H1 (cell line): ENCODE measurements at regions not wholly inside any gene's neighbourhood (a gene's known extent, or its start where the extent isn't known, plus 50 kb on each side); places are given as distances from the start of the nearest gene placed in this dataset.
A peak's percentile ranks its signal among the peaks of the same experiment; 100 is the strongest.

Source experiments
- CTCF ChIA-PET: fragments of 300-600 bp; sonication (Branson Sonifier 250); formaldehyde crosslinking; loops from one replicate; lab custom pipeline; 2021; ENCODE audit not compliant: partially characterized antibody; lab: Charles Lee
- POLR2A ChIA-PET: fragments of 300-600 bp; sonication (Branson Sonifier 250); formaldehyde crosslinking; loops from one replicate; lab custom pipeline; 2021; ENCODE audit warnings: inconsistent platforms; ENCODE audit not compliant: partially characterized antibody; lab: Charles Lee
- DNase-seq, 2 experiments: peaks; one replicate each; pipeline versions ENCODE4 v3.0.0 to v3.0.0-alpha.2; 2010 to 2022; ENCODE audit warnings: low spot score in 2 of 2, low read depth in 1 of 2, mixed read lengths in 1 of 2
- FAIRE-seq: peaks from 2 replicates; lab custom pipeline; 2011; peaks lifted over from hg19 to GRCh38; lab: Jason Lieb, UNC
- H2AFZ ChIP-seq: 2 replicates; pipeline ENCODE4 v1.8.1; 2012; ENCODE audit warnings: low read length, inconsistent platforms
- H2AK5ac ChIP-seq: 2 replicates; pipeline ENCODE4 v1.6.1; 2013; ENCODE audit warnings: low read depth, low read length
- H2BK120ac ChIP-seq: replicated peaks from 2 replicates; pipeline ENCODE3; 2013; ENCODE audit warnings: low read depth, low read length, inconsistent platforms
- H2BK12ac ChIP-seq: 2 replicates; pipeline ENCODE4 v1.6.1; 2013; ENCODE audit warnings: low read depth, low read length
- H2BK15ac ChIP-seq: 2 replicates; pipeline ENCODE4 v1.6.1; 2013; ENCODE audit warnings: low read length
- H2BK20ac ChIP-seq: 2 replicates; pipeline ENCODE4 v1.6.1; 2013; ENCODE audit warnings: low read length
- H2BK5ac ChIP-seq: 2 replicates; pipeline ENCODE4 v1.6.1; 2013; ENCODE audit warnings: low read depth, low read length
- H3K14ac ChIP-seq: 2 replicates; pipeline ENCODE4 v1.6.1; 2013; ENCODE audit warnings: inconsistent platforms; ENCODE audit not compliant: insufficient read length
- H3K18ac ChIP-seq: 2 replicates; pipeline ENCODE4 v1.6.1; 2013; ENCODE audit warnings: low read length; ENCODE audit errors: extremely low read depth
- H3K23ac ChIP-seq: 2 replicates; pipeline ENCODE4 v1.6.1; 2013; ENCODE audit warnings: inconsistent platforms; ENCODE audit not compliant: insufficient read length
- H3K23me2 ChIP-seq: 2 replicates; pipeline ENCODE4 v1.6.1; 2013; ENCODE audit warnings: low read depth, low read length
- H3K27ac ChIP-seq: 2 replicates; pipeline ENCODE4 v1.6.1; 2011; ENCODE audit warnings: low read depth, low read length, inconsistent platforms
- H3K27me3 ChIP-seq, 4 experiments: replicated peaks in 1 of 4; 1 replicate in 1 of 4; 2 replicates in 3 of 4; pipeline versions ENCODE4 v1.6.1 to v1.8.1; 2011 to 2013; ENCODE audit warnings: low read length in 3 of 4, mild to moderate bottlenecking in 3 of 4, inconsistent platforms in 2 of 4, mixed read lengths in 2 of 4, moderate library complexity in 1 of 4; ENCODE audit not compliant: control insufficient read depth in 3 of 4, insufficient read depth in 3 of 4; ENCODE audit errors: extremely low read depth in 1 of 4
- H3K36me3 ChIP-seq, 4 experiments: 2 replicates each; pipeline versions ENCODE4 v1.6.1 to v1.8.1; 2011 to 2013; ENCODE audit warnings: mild to moderate bottlenecking in 4 of 4, low read length in 3 of 4, moderate library complexity in 2 of 4, control low read depth in 1 of 4, inconsistent platforms in 1 of 4; ENCODE audit not compliant: insufficient read depth in 4 of 4, control insufficient read depth in 2 of 4
- H3K4ac ChIP-seq: replicated peaks from 2 replicates; pipeline ENCODE3; 2013; ENCODE audit warnings: low read length, low read depth, mixed read lengths, inconsistent platforms; ENCODE audit not compliant: insufficient read length
- H3K4me1 ChIP-seq, 4 experiments: replicated peaks in 1 of 4; 1 replicate in 1 of 4; 2 replicates in 3 of 4; pipeline versions ENCODE4 v1.6.1 to v1.8.1; 2011 to 2013; ENCODE audit warnings: low read length in 3 of 4, inconsistent platforms in 2 of 4, mixed read lengths in 1 of 4; ENCODE audit not compliant: insufficient read depth in 4 of 4, control insufficient read depth in 3 of 4
- H3K4me2 ChIP-seq, 2 experiments: 2 replicates each; pipeline versions ENCODE4 v1.6.1 to v1.8.1; 2011 to 2013; ENCODE audit warnings: low read depth in 2 of 2, low read length in 2 of 2, control low read depth in 1 of 2, inconsistent platforms in 1 of 2, mild to moderate bottlenecking in 1 of 2; ENCODE audit not compliant: insufficient read depth in 1 of 2
- H3K4me3 ChIP-seq, 4 experiments: fragments of 200-600, 300-600 bp in 1 of 4; sonication (generic), shearing (Covaris generic), sonication (Bioruptor Twin) in 1 of 4; 2 replicates each; pipeline versions ENCODE4 v1.5.1 to v1.8.1; 2011 to 2016; ENCODE audit warnings: low read length in 4 of 4, low read depth in 3 of 4, control low read depth in 2 of 4, inconsistent platforms in 2 of 4, mild to moderate bottlenecking in 2 of 4, mixed read lengths in 1 of 4, moderate library complexity in 1 of 4; ENCODE audit not compliant: insufficient read depth in 2 of 4; ENCODE audit errors: extremely low read depth in 1 of 4
- H3K56ac ChIP-seq: replicated peaks from 2 replicates; pipeline ENCODE3; 2013; ENCODE audit warnings: low read depth, mild to moderate bottlenecking, mixed read lengths, low read length, inconsistent platforms; ENCODE audit not compliant: insufficient read length
- H3K79me1 ChIP-seq: 2 replicates; pipeline ENCODE4 v1.6.1; 2013; ENCODE audit warnings: low read depth, low read length, control low read depth
- H3K79me2 ChIP-seq, 2 experiments: 2 replicates each; pipeline versions ENCODE4 v1.6.1 to v1.8.1; 2012 to 2013; ENCODE audit warnings: low read length in 2 of 2, mild to moderate bottlenecking in 2 of 2, inconsistent platforms in 1 of 2; ENCODE audit not compliant: insufficient read depth in 2 of 2, control insufficient read depth in 1 of 2
- H3K9ac ChIP-seq, 4 experiments: replicated peaks in 1 of 4; 1 replicate in 1 of 4; 2 replicates in 3 of 4; pipeline versions ENCODE4 v1.6.1 to v1.8.1; 2011 to 2013; ENCODE audit warnings: low read depth in 3 of 4, low read length in 3 of 4, control low read depth in 2 of 4, mild to moderate bottlenecking in 2 of 4, moderate library complexity in 2 of 4, inconsistent platforms in 1 of 4; ENCODE audit errors: extremely low read depth in 1 of 4
- H3K9me3 ChIP-seq, 2 experiments: 2 replicates each; pipeline versions ENCODE4 v1.6.1 to v1.8.1; 2012 to 2013; ENCODE audit warnings: mild to moderate bottlenecking in 2 of 2, moderate library complexity in 2 of 2, control low read depth in 1 of 2, inconsistent platforms in 1 of 2, low read depth in 1 of 2, low read length in 1 of 2, mixed read lengths in 1 of 2; ENCODE audit not compliant: insufficient read depth in 2 of 2
- H4K20me1 ChIP-seq, 2 experiments: replicated peaks in 1 of 2; 2 replicates each; pipeline versions ENCODE3 to v1.8.1; 2011 to 2013; ENCODE audit warnings: inconsistent platforms in 2 of 2, low read length in 2 of 2, mild to moderate bottlenecking in 1 of 2; ENCODE audit not compliant: insufficient read depth in 2 of 2, control insufficient read depth in 1 of 2
- H4K5ac ChIP-seq: 2 replicates; pipeline ENCODE4 v1.6.1; 2013; ENCODE audit warnings: low read length, low read depth, mixed read lengths, inconsistent platforms; ENCODE audit not compliant: insufficient read length
- H4K8ac ChIP-seq: 2 replicates; pipeline ENCODE4 v1.8.0; 2013; ENCODE audit warnings: mild to moderate bottlenecking, moderate library complexity, low read length, inconsistent platforms; ENCODE audit not compliant: insufficient read depth; ENCODE audit errors: extremely low read depth
- H4K91ac ChIP-seq: replicated peaks from 2 replicates; pipeline ENCODE3; 2013; ENCODE audit warnings: low read length, mixed read lengths, inconsistent platforms; ENCODE audit not compliant: insufficient read length
- ASH2L ChIP-seq: fragments of 200-600, 300-600 bp; sonication (generic); IDR thresholded peaks from one replicate; pipeline ENCODE4 v1.7.1; 2017; ENCODE audit warnings: low read length
- CBX8 ChIP-seq: fragments of 300-800, 300-1000 bp; sonication (generic); IDR thresholded peaks from 2 replicates; pipeline ENCODE4 v1.7.1; 2016; ENCODE audit warnings: low read depth, low read length, borderline replicate concordance
- CTCF ChIP-seq, 3 experiments: IDR thresholded peaks; 1 replicate in 2 of 3; 2 replicates in 1 of 3; pipeline versions ENCODE4 v1.5.1 to v1.6.1; 2011; ENCODE audit warnings: low read length in 3 of 3, mild to moderate bottlenecking in 3 of 3, inconsistent platforms in 2 of 3, low read depth in 1 of 3, moderate library complexity in 1 of 3; ENCODE audit not compliant: insufficient read depth in 1 of 3; ENCODE audit errors: control extremely low read depth in 1 of 3
- SAP30 ChIP-seq: fragments of 300-600 bp; sonication (generic); IDR thresholded peaks from 2 replicates; pipeline ENCODE4 v1.7.1; 2012; ENCODE audit warnings: low read length, moderate library complexity, mild to moderate bottlenecking, inconsistent platforms; ENCODE audit not compliant: insufficient read depth, insufficient replicate concordance
- SIN3A ChIP-seq, 2 experiments: IDR thresholded peaks in 1 of 2; conservative IDR thresholded peaks in 1 of 2; 2 replicates each; pipeline ENCODE4 v1.6.1; 2011 to 2012; ENCODE audit warnings: low read length in 2 of 2, improper control_type of control experiment in 1 of 2, low read depth in 1 of 2, mild to moderate bottlenecking in 1 of 2
- TEAD4 ChIP-seq: IDR thresholded peaks from 2 replicates; pipeline ENCODE4 v1.6.1; 2012; ENCODE audit warnings: low read depth, low read length, inconsistent platforms, mixed read lengths
- YY1 ChIP-seq: IDR thresholded peaks from 2 replicates; pipeline ENCODE4 v1.6.1; 2011; ENCODE audit warnings: low read depth, mild to moderate bottlenecking, low read length
- WGBS, 2 experiments: shearing (Covaris generic) in 1 of 2; methylation state at CpG; one replicate each; pipeline versions ENCODE4 v1.1.6 to v1.1.7; 2013 to 2015; ENCODE audit warnings: low lambda C conversion rate in 2 of 2, mixed read lengths in 2 of 2, inconsistent platforms in 1 of 2, low coverage in 1 of 2, missing lambda C conversion rate in 1 of 2; ENCODE audit not compliant: insufficient replicate concordance in 2 of 2, insufficient coverage in 1 of 2, insufficient read length in 1 of 2; ENCODE audit errors: extremely low coverage in 1 of 2, missing lambda C conversion rate in 1 of 2; 5-methylcytosine and 5-hydroxymethylcytosine counted together

GRCh38 chr9:36486329-36486932 lies 86.3 kb upstream of the MELK start:
- Histone ChIP-seq H2BK12ac (peak overlapping the region; percentile 80), H3K27ac (peak overlapping the region; percentile 68), H3K4me2 (peak overlapping the region; percentile 81 to 98), H3K79me1 (peaks cover 15% of the 10 kb centered on the region), H2AFZ (no peak overlapping the region), H3K4me1 (peaks cover 5 to 29% (median 20%) of the 10 kb centered on the region in 4 experiments), H3K56ac (peak overlapping the region; percentile 83), H4K8ac (peak overlapping the region; percentile 88; the same call in 1 of the 2 replicates), H2AK5ac (0 out of 2 replicates have a peak overlapping the region, but pooled peaks have one; percentile 29), H3K27me3 (no peaks in the 10 kb centered on the region), H3K9ac (peak overlapping the region; percentile 74 to 90 (median 80)), H4K91ac (peak overlapping the region; percentile 75), H3K23me2 (peaks cover 9% of the 10 kb centered on the region), H3K23ac (no peak overlapping the region), H3K79me2 (peaks cover 20 to 54% of the 10 kb centered on the region in 2 experiments), H3K4me3 (peak overlapping the region; percentile 84 to 98 (median 94)), H2BK120ac (peak overlapping the region; percentile 41), H2BK20ac (peak overlapping the region; percentile 87; the same call in 1 of the 2 replicates), H3K14ac (peak overlapping the region; percentile 19), H4K20me1 (peaks cover 10 to 15% of the 10 kb centered on the region in 2 experiments), H2BK5ac (peak overlapping the region; percentile 81), H3K4ac (no peak overlapping the region), H3K18ac (peak overlapping the region; percentile 92), H4K5ac (peak overlapping the region; percentile 66), H2BK15ac (peak overlapping the region; percentile 72; the same call in 1 of the 2 replicates), H3K9me3 (no peaks in the 10 kb centered on the region), H3K36me3 (peaks cover 0 to 5% (median 0%) of the 10 kb centered on the region in 4 experiments; a peak in 1 of 8 replicates)
- WGBS, 2 experiments: 2% methylated on average over 22 of the region's 24 CpGs; no CpG with 5 or more reads in 1 of the 2 experiments
- TF ChIP-seq YY1 (no peak), CBX8 (no peak), ASH2L (no peak), CTCF (IDR thresholded peaks at IDR 0.05; ENCODE audit: control extremely low read depth in 1 of 3, insufficient read depth in 1 of 3, low read depth in 1 of 3, low read length in 3 of 3) (no peak), SAP30 (peak; percentile 75), SIN3A (conservative IDR thresholded peaks at IDR 0.05 in 1 of 2, IDR thresholded peaks at IDR 0.05 in 1 of 2; ENCODE audit: low read depth in 1 of 2, low read length in 2 of 2) (0 out of 4 replicates have a peak, but pooled peaks of 1 of the 2 experiments have one; percentile 22), TEAD4 (0 out of 2 replicates have a peak, but pooled peaks have one; percentile 0)
- no peak for DNase-seq
- POLR2A ChIA-PET: interaction anchor here (0.7 to 2.2 kb wide), 18 partner anchors 9 to 86 kb away, joined by 3 to 8 read pairs (median 4); no protein-coding TSS in a partner anchor
- FAIRE-seq: no peak
- CTCF ChIA-PET: interaction anchor here (0.5 to 1.8 kb wide), 6 partner anchors 56 to 1406 kb away, joined by 3 to 13 read pairs (median 5); no protein-coding TSS in a partner anchor
